AG09319 (cell line): ENCODE measurements at regions not wholly inside any gene's neighbourhood (a gene's known extent, or its start where the extent isn't known, plus 50 kb on each side); places are given as distances from the start of the nearest gene placed in this dataset.

ENCODE experiments used
- DNase-seq: peaks from one replicate; pipeline ENCODE4 v3.0.0-alpha.2; 2010; ENCODE audit warnings: low read depth; ENCODE audit errors: extremely low read depth
- CTCF ChIP-seq: IDR thresholded peaks from 2 replicates; pipeline ENCODE4 v1.5.1; 2011; ENCODE audit warnings: low read depth, mild to moderate bottlenecking, inconsistent platforms, low read length, moderate library complexity

DNA sequence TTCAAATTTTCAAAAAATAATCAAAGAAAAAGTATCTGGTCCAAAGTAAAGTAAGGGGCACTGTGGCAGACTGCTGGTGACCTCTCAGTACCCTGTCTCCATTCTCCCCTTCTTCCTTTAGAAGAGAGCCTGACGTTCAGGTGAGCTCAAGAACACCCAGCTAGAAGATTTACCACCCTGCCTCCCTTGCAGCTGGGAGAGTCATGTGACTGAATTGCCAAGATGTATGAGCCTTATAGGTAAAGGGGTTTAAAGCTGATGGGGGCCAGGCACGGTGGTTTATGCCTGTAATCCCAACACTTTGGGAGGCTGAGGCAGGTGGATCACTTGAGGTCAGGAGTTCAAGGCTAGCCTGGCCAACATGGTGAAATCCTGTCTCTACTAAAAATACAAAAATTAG lies 86.3 kb upstream of the NANOS1 start:
- no peak for TF ChIP-seq CTCF
- DNase-seq, result no peak

DNA sequence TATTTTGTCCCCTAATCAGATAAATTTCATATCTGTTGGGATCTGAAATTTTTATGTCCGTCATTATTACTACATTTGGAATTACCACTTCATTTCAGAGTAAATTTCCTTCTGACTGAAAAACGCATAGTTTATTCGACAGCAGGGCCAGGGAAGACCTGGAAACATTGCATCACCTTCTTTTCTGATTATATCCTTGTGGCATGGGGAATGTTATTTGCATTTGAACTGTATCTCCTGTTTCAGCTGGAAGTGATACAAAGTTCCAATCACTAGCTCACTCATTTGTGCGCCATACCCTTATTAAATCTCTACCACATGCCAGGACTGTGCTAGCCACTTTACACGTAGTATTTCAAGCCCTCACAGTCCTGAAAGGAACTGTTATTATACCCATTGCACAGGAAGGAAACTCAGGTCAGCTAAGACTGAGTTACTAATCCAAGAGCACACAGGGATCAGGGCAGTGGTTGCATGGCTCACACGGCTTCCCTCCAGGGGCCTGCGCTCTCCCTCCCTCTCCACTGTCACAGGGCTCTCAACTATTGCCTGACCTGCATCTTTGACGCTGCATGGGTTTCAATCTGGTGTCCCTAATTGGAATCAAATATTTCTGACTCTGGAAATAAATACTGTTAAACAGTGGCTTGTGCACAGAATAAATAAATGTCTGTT lies 84.4 kb upstream of the NANOS1 start:
- DNase-seq, result no peak
- TF ChIP-seq CTCF, result no peak

GRCh38 chr10:118948786-118949185 lies 80.7 kb upstream of the NANOS1 start:
- TF ChIP-seq CTCF, result no peak
- no peak for DNase-seq

DNA sequence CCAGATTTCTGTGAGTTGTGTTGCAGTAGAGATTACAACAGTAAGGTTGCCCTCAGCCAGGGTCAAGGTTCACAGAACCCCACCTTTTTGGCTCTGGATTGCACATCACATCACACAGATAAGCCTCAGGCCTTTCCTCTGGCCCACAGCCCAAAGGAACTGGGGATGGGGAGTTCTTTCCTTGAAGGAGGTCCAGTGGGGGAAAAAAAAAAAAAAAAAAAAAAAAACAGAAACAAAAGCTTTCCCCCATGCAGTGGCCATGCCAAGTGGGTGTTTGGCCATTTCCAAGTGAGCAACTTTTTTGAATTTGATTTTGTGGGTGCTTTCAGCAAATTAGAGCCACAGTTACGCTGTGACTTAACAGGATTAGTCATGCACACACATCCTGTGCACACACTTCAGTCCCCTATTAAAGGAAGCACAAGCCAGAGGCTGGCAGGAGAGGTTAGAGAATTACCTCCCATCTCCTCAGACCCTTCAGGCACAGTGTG lies 79.3 kb upstream of the NANOS1 start:
- no peak for TF ChIP-seq CTCF
- DNase-seq, result no peak

DNA sequence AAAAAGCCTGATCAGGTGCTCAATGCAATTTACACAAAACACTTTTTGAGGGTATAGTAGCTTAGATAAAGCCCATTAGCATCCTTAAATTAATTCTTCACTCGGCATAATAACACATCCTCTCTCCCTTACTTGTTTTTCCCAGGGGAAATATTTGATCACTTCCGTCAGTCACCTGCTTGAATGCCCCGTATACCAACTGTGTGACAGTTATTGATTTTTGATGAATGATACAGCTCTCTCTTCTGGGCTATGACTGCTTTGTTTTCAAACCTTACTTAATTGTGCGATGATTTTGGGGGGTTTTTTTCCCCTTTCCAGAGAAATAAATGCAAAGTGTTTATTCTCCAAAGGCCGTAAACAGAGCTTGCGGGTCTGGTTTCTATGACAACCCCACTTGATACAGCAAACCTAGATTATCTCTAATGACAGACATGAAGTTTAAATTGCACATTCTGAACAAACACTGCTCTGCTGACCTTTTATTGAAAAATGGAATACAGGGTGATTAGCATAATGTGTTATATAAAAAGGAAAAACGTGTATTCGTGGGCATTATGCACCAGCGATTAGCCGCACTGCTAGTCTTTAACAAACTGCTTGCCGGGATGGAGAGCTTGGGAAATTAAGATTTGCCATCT lies 78.4 kb upstream of the NANOS1 start:
- no peak for DNase-seq
- no peak for TF ChIP-seq CTCF

GRCh38 chr10:118952493-118953295 lies 76.8 kb upstream of the NANOS1 start:
- DNase-seq, result no peak
- no peak for TF ChIP-seq CTCF
